Lower lobe of right lung (tissue), 2 donors: ENCODE measurements at regions not wholly inside any gene's neighbourhood (a gene's known extent, or its start where the extent isn't known, plus 50 kb on each side); places are given as distances from the start of the nearest gene placed in this dataset.

ENCODE experiments used
- ATAC-seq, 2 donors: fragments of 200-7000 bp; cut with Tn5 transposase; one replicate each; pipeline ENCODE4 v1.9.1; 2020 to 2022; ENCODE audit warnings: mild to moderate bottlenecking in 2 of 2, moderate library complexity in 2 of 2
- DNase-seq: peaks from one replicate; pipeline ENCODE4 v3.0.0-alpha.2; 2020
- H3K27ac ChIP-seq: fragments of 200-600 bp; one replicate; pipeline ENCODE4 v1.8.0; 2022
- H3K27me3 ChIP-seq: fragments of 200-600 bp; one replicate; pipeline ENCODE4 v1.8.0; 2022; ENCODE audit warnings: low read depth
- H3K36me3 ChIP-seq: fragments of 200-600 bp; one replicate; pipeline ENCODE4 v1.8.0; 2022; ENCODE audit warnings: mild to moderate bottlenecking
- H3K4me1 ChIP-seq: fragments of 200-600 bp; one replicate; pipeline ENCODE4 v1.8.0; 2022
- H3K4me3 ChIP-seq: fragments of 200-600 bp; one replicate; pipeline ENCODE4 v1.8.0; 2022; ENCODE audit warnings: mild to moderate bottlenecking
- H3K9me3 ChIP-seq: fragments of 200-600 bp; one replicate; pipeline ENCODE4 v1.8.0; 2022
- intact Hi-C: fragments of 100-400 bp; cut with DNase I; formaldehyde crosslinking; loops from one replicate; pipeline ENCODE4 v1.11.0; 2022
- TF ChIP-seq, protein P1 (sequence below): fragments of 200-600 bp; IDR thresholded peaks from one replicate; pipeline ENCODE4 v1.8.0; 2022; ENCODE audit warnings: antibody characterized with exemption, mild to moderate bottlenecking
- donor health status: DM: no; HTN: yes; CAD: no; lungs with severe emphysema.

DNA sequence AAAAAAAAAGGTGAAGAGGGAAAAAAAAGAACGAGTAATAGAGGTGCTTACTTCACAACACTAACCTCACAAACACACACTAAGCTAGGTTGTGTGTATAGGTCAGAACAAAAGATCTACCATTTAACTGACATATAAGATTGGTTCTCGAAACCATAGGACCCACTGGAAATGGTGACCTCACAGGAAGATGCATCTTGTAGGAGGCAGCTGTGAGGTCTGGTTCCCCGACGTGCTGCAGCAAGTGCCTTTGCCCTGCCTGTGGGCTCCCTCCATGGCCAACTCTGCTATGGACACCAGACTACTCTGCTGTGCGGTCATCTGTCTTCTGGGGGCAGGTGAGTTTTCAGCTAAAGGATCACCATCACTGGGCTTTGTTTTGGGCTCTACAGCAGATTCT is 133.8 kb upstream of the PRSS1 start:
- H3K36me3 ChIP-seq: no peaks in the 10 kb centered on the region
- no peaks in the 10 kb centered on the region for H3K9me3 ChIP-seq
- H3K4me3 ChIP-seq: no peak overlapping the region
- H3K4me1 ChIP-seq: no peaks in the 10 kb centered on the region
- ATAC-seq: no peak
- DNase-seq: no peak
- TF ChIP-seq, protein P1, sequence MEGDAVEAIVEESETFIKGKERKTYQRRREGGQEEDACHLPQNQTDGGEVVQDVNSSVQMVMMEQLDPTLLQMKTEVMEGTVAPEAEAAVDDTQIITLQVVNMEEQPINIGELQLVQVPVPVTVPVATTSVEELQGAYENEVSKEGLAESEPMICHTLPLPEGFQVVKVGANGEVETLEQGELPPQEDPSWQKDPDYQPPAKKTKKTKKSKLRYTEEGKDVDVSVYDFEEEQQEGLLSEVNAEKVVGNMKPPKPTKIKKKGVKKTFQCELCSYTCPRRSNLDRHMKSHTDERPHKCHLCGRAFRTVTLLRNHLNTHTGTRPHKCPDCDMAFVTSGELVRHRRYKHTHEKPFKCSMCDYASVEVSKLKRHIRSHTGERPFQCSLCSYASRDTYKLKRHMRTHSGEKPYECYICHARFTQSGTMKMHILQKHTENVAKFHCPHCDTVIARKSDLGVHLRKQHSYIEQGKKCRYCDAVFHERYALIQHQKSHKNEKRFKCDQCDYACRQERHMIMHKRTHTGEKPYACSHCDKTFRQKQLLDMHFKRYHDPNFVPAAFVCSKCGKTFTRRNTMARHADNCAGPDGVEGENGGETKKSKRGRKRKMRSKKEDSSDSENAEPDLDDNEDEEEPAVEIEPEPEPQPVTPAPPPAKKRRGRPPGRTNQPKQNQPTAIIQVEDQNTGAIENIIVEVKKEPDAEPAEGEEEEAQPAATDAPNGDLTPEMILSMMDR: no peak
- no peak overlapping the region for H3K27ac ChIP-seq
- peaks cover 18% of the 10 kb centered on the region for H3K27me3 ChIP-seq
- intact Hi-C loops: no loop called here

DNA sequence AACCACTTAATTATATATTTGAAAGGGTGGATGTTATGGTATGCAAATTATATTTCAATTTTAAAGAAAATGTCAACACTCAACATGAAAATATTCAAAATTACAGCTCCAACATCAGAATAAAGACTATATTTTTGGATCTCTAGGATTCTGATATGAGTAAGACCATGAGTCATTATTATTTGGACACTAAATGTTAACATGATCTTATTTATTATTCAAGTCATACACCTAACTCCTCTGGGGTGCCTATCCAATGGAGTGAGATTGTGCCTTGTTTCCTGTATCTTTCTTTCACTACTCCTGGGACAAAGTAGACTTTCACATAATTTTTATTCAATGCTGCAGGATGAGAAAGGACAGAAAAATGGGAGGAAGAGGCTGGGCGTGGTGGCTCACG is 135.2 kb upstream of the PRSS1 start:
- intact Hi-C loops: no loop called here
- Histone ChIP-seq H3K4me3 (no peak overlapping the region), H3K9me3 (no peaks in the 10 kb centered on the region), H3K36me3 (no peaks in the 10 kb centered on the region), H3K27me3 (peaks cover 18% of the 10 kb centered on the region), H3K27ac (no peak overlapping the region), H3K4me1 (no peaks in the 10 kb centered on the region)
- TF ChIP-seq, protein P1: no peak
- ATAC-seq: no peak
- no peak for DNase-seq

- peaks cover 18% of the 10 kb centered on the region for H3K27me3 ChIP-seq
- H3K36me3 ChIP-seq: no peaks in the 10 kb centered on the region
- no peak overlapping the region for H3K4me3 ChIP-seq
- no peak for ATAC-seq
- intact Hi-C loops: no loop called here
- TF ChIP-seq, protein P1: no peak
- H3K27ac ChIP-seq: no peak overlapping the region
- no peaks in the 10 kb centered on the region for H3K4me1 ChIP-seq
- DNase-seq: no peak
- no peaks in the 10 kb centered on the region for H3K9me3 ChIP-seq
Measured at GRCh38 chr7:142612237-142612881, 136.9 kb upstream of the PRSS1 start.

- H3K27ac ChIP-seq: no peak overlapping the region
- H3K27me3 ChIP-seq: peaks cover 18% of the 10 kb centered on the region
- intact Hi-C loops: no loop called here
- no peaks in the 10 kb centered on the region for H3K36me3 ChIP-seq
- TF ChIP-seq, protein P1: no peak
- ATAC-seq: no peak
- H3K4me1 ChIP-seq: no peaks in the 10 kb centered on the region
- no peak for DNase-seq
- no peaks in the 10 kb centered on the region for H3K9me3 ChIP-seq
- no peak overlapping the region for H3K4me3 ChIP-seq
Measured at GRCh38 chr7:142611566-142612236, 137.6 kb upstream of the PRSS1 start.

DNA sequence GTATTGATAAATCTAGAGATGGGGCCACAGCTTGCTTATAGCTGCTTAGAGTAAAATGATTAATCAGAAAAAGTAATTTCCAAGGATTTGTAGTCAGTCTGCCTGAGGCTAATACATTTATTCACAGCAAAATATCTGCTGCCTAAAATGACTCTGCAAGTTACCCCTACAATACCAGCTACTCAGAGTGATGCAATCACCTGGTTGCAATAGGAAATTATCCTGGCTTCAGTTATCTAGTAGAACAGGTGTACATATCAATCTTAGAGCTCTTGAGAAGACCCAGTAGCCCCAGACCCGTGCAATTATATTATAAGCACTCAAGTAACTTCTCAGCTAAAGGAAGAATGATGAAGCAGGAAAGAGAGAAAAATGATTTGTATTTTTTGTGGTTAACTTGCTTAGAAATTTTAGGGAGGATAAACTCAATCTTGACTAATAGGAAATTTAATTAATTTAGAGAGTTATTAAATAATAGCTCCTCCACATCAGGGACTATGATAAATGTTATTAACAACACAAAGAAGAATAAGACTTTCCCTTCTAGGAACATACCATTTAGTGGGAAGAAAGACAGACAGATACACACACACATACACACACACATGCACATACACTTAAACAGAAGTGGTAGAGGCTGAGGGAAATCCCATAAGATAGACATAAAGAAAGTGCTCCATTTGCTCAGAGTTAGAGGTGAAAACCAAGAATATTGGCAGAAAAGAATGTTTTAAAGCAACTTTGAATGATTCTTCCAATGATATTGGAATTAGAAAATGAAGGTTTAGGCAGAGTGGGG is 140.4 kb upstream of the PRSS1 start:
- Histone ChIP-seq H3K9me3 (no peaks in the 10 kb centered on the region), H3K36me3 (no peaks in the 10 kb centered on the region), H3K4me3 (no peak overlapping the region), H3K27me3 (peaks cover 5% of the 10 kb centered on the region), H3K4me1 (no peaks in the 10 kb centered on the region), H3K27ac (no peak overlapping the region)
- no peak for ATAC-seq
- no peak for DNase-seq
- TF ChIP-seq, protein P1: no peak
- intact Hi-C loops: no loop called here
